Activated CD4-positive, alpha-beta T cell treated with anti-CD3 and anti-CD28 coated beads, Interleukin-2, amount 10 ng/mL, durations not matched to agents 24 days and 14 days (primary cell): ENCODE measurements at regions not wholly inside any gene's neighbourhood (a gene's known extent, or its start where the extent isn't known, plus 50 kb on each side); places are given as distances from the start of the nearest gene placed in this dataset.

Experiments
- DNase-seq: peaks from one replicate; pipeline ENCODE4 v3.0.0; 2022
- H3K27ac Mint-ChIP-seq: one replicate; pipeline ENCODE4 v1.8.0; 2022; ENCODE audit warnings: mild to moderate bottlenecking, mixed read lengths
- H3K27me3 Mint-ChIP-seq: one replicate; pipeline ENCODE4 v1.8.0; 2022; ENCODE audit warnings: mixed read lengths
- H3K36me3 Mint-ChIP-seq: one replicate; pipeline ENCODE4 v1.8.0; 2022; ENCODE audit warnings: low read depth, mild to moderate bottlenecking, mixed read lengths
- H3K4me1 Mint-ChIP-seq: one replicate; pipeline ENCODE4 v1.8.0; 2021; ENCODE audit warnings: mixed read lengths
- H3K4me3 Mint-ChIP-seq: one replicate; pipeline ENCODE4 v1.8.0; 2022; ENCODE audit warnings: mild to moderate bottlenecking, moderate library complexity, mixed read lengths
- H3K9me3 Mint-ChIP-seq: one replicate; pipeline ENCODE4 v1.8.0; 2021; ENCODE audit warnings: mixed read lengths
- intact Hi-C: fragments of 100-400 bp; cut with micrococcal nuclease; formaldehyde crosslinking; loops from one replicate; pipeline ENCODE4 v1.15.1; 2023

DNA sequence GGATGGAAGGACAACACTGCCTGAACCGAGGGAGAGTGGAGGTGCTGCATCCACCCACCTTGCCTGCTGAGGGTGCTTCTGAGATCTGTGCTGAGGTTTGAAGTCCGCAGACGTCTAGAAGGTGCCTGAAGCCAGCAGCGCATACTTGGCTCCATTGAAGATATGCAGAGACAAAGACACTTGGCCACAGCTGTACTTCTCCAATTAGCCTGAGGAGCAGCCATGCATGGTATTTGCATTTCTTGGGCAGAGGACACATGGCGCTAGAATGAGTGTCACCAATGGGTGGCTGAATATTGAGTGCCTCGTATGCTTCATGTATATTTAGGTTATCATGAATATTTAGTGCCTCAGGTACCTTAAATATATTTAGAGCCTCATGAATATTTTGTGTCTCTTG lies 128.7 kb upstream of the ATP6AP2 start:
- Mint-ChIP-seq H3K4me3 (no peak overlapping the region), H3K9me3 (no peaks in the 10 kb centered on the region), H3K36me3 (no peaks in the 10 kb centered on the region), H3K27me3 (no peaks in the 10 kb centered on the region), H3K4me1 (no peaks in the 10 kb centered on the region), H3K27ac (no peak overlapping the region)
- DNase-seq, result no peak
- intact Hi-C loops, result no loop called here

DNA sequence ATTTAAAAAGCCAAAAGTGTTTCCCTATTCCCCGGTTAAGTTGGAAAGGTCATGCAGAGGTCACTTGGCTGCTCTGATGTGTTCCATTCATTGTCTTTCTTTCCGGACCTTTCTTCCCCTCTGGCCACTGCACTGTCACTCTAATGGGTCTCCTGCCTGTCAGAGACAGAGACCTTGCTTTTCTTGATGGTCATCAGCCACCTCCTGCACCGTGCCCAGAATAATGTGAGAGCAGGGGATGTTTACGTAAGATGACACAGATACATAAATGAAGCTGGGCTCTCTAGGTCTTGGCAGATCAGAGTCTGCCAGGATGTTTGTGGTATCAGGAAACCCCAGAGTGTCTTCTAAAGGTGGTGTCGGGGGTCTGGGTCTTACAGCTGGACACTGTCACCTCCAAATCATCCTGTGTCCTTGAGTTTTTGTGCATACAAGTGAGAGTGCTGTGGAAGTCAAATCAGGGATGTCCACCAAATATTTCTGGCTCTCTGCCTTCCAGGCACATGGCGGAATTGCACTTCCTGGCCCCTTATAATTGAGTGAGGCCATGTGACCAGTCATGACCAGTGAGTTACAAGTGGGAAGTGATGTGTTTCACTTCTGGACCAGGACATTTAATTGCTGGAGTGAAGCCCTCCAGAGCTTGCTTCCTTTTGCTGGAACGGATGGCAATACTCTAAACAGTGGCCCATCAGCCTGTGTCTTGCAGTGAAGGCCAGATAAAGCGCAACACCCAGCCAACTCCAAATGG lies 130.6 kb upstream of the ATP6AP2 start:
- Mint-ChIP-seq H3K9me3 (no peaks in the 10 kb centered on the region), H3K4me3 (no peak overlapping the region), H3K27me3 (no peaks in the 10 kb centered on the region), H3K36me3 (no peaks in the 10 kb centered on the region), H3K27ac (no peak overlapping the region), H3K4me1 (no peaks in the 10 kb centered on the region)
- DNase-seq, result no peak
- intact Hi-C loops, result no loop called here

DNA sequence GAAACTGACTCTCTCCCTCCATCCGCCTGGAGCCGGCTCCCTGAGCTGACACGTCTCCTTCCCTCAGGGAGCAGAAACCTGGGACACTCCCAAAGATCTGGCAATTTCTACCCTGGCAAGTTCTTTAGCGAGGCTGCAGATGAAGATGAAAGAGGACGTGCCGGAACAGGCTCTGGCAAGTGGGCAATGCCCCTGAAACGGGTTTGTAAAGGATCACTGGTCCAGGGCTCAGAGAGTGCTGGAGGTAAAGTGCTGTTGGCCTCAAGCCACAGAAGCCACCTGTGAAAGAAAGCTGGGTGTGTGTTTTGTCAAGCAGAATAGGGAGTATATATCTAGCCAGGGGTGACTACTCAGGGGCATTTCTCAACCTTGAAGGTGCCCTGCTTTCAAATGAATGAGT lies 131.4 kb upstream of the ATP6AP2 start:
- H3K27me3 Mint-ChIP-seq, result no peaks in the 10 kb centered on the region
- intact Hi-C loops, result no loop called here
- no peaks in the 10 kb centered on the region for H3K9me3 Mint-ChIP-seq
- no peaks in the 10 kb centered on the region for H3K36me3 Mint-ChIP-seq
- H3K27ac Mint-ChIP-seq, result no peak overlapping the region
- no peaks in the 10 kb centered on the region for H3K4me1 Mint-ChIP-seq
- no peak for DNase-seq
- no peak overlapping the region for H3K4me3 Mint-ChIP-seq

DNA sequence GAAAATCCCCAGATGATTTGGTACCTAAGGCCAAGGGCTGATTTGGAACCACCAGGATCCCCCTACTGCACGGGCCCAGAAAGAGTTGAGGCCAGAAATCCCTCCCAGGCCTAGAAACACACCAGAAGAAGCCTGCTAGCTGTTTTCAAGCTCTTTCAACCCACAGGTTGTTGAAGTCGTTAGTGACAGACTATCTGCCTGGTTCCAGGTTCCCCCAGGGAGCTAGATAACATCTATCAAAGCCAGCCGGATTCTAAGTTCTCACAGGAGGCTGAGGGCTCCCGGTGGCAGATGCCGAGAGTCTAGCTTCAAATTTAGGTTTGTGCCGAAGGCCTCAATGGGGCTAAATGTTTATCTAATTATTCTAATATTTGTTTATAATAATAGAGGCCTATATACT lies 132.0 kb upstream of the ATP6AP2 start:
- Mint-ChIP-seq H3K27ac (no peak overlapping the region), H3K4me1 (no peaks in the 10 kb centered on the region), H3K27me3 (no peaks in the 10 kb centered on the region), H3K36me3 (no peaks in the 10 kb centered on the region), H3K4me3 (no peak overlapping the region), H3K9me3 (no peaks in the 10 kb centered on the region)
- no peak for DNase-seq
- intact Hi-C loops, result no loop called here

DNA sequence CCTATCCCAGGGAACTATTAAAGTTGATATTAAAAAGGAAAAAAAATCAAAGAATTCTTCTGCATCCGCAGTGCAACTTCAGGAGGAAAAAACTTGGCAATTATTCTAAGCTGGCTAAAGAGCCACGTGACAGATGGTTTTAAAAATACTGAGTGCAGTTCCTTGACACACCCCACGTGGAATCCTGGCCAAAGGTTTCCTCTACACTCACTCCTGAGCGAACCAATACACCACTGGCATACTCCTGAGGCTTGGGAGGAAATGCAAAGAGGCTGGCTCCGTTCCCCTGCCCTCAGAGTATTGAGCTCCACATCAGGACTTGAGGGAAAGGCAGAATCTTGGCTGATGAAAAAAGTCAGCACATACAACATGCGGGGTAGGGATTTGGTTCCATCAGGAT lies 133.8 kb upstream of the ATP6AP2 start:
- Mint-ChIP-seq H3K36me3 (no peaks in the 10 kb centered on the region), H3K27ac (no peak overlapping the region), H3K4me3 (no peak overlapping the region), H3K27me3 (no peaks in the 10 kb centered on the region), H3K4me1 (no peaks in the 10 kb centered on the region), H3K9me3 (no peaks in the 10 kb centered on the region)
- intact Hi-C loops, result no loop called here
- no peak for DNase-seq

DNA sequence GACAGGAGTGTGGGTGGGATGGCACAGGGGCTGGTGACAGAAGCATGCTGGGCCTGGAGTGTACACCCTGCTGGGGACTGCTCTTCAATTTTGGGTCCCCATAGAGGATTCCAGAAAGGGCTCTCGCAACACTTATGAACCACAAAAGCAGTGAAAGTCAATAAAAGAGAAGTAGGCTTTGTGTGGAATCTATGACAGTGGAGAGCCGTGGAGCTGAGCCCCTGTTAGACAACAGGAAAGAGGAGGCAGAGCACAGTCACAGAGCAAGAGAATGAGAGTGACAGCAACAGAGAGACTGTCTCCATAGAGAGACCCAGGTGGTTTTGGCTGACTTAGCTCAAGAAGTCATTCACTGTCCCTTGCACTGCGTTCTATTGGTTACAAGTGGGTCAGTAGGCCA lies 135.1 kb upstream of the ATP6AP2 start:
- Mint-ChIP-seq H3K4me1 (no peaks in the 10 kb centered on the region), H3K27ac (no peak overlapping the region), H3K4me3 (no peak overlapping the region), H3K36me3 (no peaks in the 10 kb centered on the region), H3K27me3 (no peaks in the 10 kb centered on the region), H3K9me3 (no peaks in the 10 kb centered on the region)
- no peak for DNase-seq
- intact Hi-C loops, result no loop called here

DNA sequence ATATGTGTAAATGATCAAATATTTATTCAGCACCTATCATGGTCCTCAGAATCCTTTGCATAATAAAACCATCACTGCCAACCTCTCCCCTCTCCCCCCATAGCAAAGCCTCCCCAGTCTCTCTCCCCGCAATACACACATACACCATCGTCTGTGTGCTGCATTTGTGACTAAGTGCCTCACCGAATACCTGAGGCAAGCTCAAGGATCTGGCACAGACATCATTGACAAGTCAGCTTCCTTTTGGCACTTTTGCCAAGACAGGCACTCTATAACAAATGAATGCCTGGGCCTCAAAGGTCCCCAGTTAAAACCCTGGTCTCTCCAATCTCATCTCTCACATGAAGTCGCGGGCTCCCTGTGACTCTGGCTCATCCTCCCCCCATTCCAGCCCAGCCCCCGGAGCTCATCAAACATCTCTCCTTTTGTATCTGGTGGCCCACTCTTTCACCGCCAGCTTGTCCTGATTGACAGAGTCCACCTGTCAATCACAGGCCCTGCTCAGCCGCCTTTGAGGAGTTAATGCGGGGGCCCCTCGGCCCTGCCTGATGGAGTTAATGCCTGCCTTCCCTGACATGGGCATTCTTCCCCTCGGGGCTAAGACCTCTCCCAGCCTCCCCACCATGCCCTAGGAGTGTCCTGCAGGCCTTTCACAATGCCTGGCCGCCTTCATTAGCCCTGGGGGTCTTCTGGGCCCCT lies 135.8 kb upstream of the ATP6AP2 start:
- no peaks in the 10 kb centered on the region for H3K9me3 Mint-ChIP-seq

DNA sequence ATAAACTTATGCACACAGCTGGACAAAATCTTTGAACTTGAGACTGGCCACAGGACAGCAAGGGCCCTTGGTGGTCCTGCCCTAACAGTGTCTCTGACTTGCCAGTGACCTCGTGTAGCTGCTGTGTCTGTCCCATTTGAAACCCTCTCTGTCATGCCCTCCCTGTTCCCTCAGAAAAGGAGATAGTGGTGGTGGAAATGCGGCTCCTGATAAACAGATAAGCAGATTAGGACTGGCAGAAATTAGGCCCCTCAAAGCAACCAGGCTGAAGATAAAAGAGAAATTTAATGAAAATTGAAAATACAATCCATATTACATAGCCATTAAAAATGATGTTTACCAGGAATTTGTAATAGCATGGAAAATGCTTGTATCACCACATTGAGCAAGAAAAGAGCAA lies 136.6 kb upstream of the ATP6AP2 start:
- Mint-ChIP-seq H3K36me3 (no peaks in the 10 kb centered on the region), H3K27me3 (no peaks in the 10 kb centered on the region), H3K4me3 (no peak overlapping the region), H3K9me3 (no peaks in the 10 kb centered on the region), H3K4me1 (peaks cover 3% of the 10 kb centered on the region), H3K27ac (no peak overlapping the region)
- no peak for DNase-seq
- intact Hi-C loops, result no loop called here

More for the DNA sequence above, 135.8 kb upstream of the ATP6AP2 start:
- intact Hi-C loops, result no loop called here
- DNase-seq, result no peak
- no peak overlapping the region for H3K4me3 Mint-ChIP-seq
- H3K27ac Mint-ChIP-seq, result no peak overlapping the region
- H3K36me3 Mint-ChIP-seq, result no peaks in the 10 kb centered on the region
- H3K4me1 Mint-ChIP-seq, result no peaks in the 10 kb centered on the region
- H3K27me3 Mint-ChIP-seq, result no peaks in the 10 kb centered on the region

DNA sequence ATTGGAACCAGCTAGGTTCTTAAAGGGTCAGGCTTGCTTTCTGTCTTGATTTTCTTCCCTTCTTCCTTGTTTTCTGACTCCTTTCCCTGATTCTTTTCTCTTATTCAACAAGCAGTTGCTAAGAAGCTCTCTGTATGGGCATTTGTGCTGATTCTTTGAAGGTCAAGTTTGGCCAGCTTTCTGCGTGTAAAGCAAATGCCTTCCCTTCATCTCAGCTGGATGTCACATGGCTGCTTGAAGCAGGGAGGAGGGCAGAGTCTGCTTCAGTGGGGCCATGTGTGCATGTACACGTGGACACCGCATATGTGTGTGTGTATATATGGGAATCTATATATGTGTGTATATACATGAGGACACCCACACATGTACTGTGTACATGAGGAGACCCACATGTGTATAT lies 139.9 kb upstream of the ATP6AP2 start:
- Mint-ChIP-seq H3K4me3 (no peak overlapping the region), H3K36me3 (no peaks in the 10 kb centered on the region), H3K27me3 (no peaks in the 10 kb centered on the region), H3K4me1 (peaks cover 3% of the 10 kb centered on the region), H3K9me3 (no peaks in the 10 kb centered on the region), H3K27ac (no peak overlapping the region)
- DNase-seq, result no peak
- intact Hi-C loops, result no loop called here

DNA sequence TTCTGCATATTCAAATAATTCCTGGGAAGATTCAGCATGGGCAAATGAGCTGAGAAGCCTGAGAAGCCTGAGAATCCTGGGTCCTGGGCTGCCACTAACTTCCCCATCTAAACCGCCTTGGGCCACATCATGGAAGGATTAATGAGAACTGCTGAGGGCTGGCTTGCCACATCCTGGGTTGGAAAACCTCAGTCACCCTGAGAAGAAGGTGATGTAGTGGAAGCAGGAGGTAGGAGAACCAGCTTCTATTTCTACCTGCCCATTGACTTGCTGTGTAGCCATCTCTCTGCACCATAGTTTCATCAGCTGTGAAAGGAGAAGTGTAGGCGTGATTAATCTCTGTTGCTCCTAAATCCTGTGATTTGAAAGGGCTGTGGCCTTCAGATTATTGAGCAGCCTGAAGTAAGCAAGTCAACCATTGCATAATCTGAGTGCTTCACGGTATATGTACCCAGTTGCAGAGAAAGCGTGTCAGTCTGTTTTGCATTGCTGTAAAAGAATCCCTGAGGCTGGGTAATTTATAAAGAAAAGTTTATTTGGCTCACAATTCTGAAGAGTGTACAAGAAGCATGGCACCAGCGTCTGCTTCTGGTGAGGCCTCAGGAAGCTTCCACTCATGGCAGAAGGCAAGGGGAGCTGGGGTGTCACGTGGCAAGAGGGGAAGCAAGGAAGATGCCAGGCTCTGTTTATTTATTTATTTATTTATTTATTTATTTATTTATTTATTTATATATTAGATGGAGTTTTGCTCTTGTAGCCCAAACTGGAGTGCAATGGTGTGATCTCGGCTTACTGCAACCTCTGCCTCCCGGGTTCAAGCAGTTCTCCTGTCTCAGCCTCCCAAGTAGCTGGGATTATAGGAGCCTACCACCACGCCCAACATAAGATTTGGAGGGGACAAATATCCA lies 140.9 kb upstream of the ATP6AP2 start:
- no peaks in the 10 kb centered on the region for H3K27me3 Mint-ChIP-seq
- peaks cover 3% of the 10 kb centered on the region for H3K4me1 Mint-ChIP-seq
- DNase-seq, result no peak
- intact Hi-C loops, result no loop called here
- no peak overlapping the region for H3K4me3 Mint-ChIP-seq
- H3K36me3 Mint-ChIP-seq, result no peaks in the 10 kb centered on the region
- H3K27ac Mint-ChIP-seq, result no peak overlapping the region
- no peaks in the 10 kb centered on the region for H3K9me3 Mint-ChIP-seq

DNA sequence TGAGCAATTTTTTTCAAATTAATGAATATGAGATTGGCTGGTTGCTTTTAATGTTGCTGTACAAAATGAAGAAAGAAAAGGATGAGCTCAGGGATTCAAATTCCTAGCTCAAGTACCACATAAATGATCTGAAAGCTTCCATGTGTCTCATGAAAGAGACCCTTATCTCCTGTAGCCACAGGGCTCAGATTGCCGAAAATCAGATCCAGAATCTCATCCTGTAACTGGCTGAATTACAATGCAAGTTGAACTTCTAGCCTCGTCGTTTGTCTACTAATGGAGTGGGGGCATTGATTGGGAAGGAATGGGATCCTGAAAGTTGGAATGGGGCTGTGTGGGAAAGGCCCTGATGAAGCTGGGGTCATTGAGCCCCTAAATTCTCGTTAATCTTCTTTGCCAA lies 143.4 kb upstream of the ATP6AP2 start:
- H3K4me1 Mint-ChIP-seq, result peaks cover 3% of the 10 kb centered on the region
- no peak overlapping the region for H3K27ac Mint-ChIP-seq
- H3K36me3 Mint-ChIP-seq, result no peaks in the 10 kb centered on the region
- H3K9me3 Mint-ChIP-seq, result no peaks in the 10 kb centered on the region
- intact Hi-C loops, result no loop called here
- no peaks in the 10 kb centered on the region for H3K27me3 Mint-ChIP-seq
- no peak for DNase-seq
- H3K4me3 Mint-ChIP-seq, result no peak overlapping the region

DNA sequence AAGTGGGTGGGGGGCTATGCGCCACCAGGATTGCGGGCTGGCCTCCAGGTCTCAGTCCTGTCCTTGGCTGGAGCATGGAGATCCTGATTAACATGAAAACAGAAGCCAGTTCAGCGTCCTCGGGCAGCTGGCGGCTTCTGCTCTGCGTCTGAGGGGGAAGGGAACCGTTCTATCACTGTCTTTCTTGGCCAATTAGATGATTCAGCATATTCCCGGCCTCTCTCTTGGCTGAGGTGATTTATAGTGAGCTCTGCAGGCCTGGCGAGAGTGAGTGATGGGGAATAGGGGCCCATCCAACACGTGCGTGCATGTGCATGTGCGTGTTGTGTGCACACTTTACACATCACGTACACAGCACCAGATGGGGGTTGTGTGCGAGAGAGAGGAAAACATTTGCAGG lies 145.8 kb upstream of the ATP6AP2 start:
- DNase-seq, result no peak

DNA sequence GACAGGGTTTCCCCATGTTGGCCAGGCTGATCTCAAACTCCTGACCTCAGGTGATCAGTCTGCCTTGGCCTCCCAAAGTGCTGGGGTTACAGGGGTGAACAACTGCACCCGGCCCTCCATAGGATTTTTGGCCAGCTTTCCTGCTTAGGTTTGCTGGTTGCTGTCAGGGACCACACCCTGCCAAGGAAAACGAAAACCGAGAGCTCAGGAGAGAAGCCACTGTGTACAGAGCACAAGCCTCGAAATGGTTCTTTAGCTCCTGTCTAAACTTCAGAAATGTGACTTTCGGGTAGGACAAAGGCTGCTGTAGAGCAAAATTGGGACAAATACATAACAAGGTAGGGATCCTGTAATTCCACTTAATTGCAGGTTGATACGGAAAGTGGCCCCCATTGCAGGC lies 146.3 kb upstream of the ATP6AP2 start:
- Mint-ChIP-seq H3K9me3 (no peaks in the 10 kb centered on the region), H3K36me3 (no peaks in the 10 kb centered on the region), H3K27me3 (no peaks in the 10 kb centered on the region), H3K4me1 (peaks cover 3% of the 10 kb centered on the region), H3K4me3 (no peak overlapping the region), H3K27ac (no peak overlapping the region)
- DNase-seq, result no peak
- intact Hi-C loops, result no loop called here

More for the DNA sequence above, 145.8 kb upstream of the ATP6AP2 start:
- H3K9me3 Mint-ChIP-seq, result no peaks in the 10 kb centered on the region
- H3K4me1 Mint-ChIP-seq, result peaks cover 3% of the 10 kb centered on the region
- intact Hi-C loops, result no loop called here
- no peaks in the 10 kb centered on the region for H3K27me3 Mint-ChIP-seq
- no peak overlapping the region for H3K4me3 Mint-ChIP-seq
- H3K36me3 Mint-ChIP-seq, result no peaks in the 10 kb centered on the region
- H3K27ac Mint-ChIP-seq, result no peak overlapping the region

DNA sequence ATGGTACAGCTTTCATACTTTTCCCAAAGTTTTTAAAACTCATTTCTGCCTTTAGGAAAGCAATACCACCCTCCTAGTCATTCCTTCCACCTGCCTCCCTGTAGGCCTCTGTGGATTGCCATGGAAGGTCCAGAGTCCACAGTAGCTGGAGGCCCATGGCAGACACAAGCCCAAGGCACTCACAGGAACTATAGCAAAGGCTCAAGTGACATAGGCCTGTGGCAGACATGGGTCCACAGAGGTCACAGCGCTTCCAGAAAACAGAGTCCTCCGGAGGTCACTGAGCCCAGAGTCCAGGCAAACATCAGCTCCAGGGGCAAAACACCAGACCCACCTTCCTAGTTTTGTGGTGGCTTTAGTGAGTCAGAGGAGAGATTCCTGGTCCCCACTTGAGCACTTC lies 147.6 kb upstream of the ATP6AP2 start:
- Mint-ChIP-seq H3K9me3 (no peaks in the 10 kb centered on the region), H3K27ac (no peak overlapping the region), H3K27me3 (no peaks in the 10 kb centered on the region), H3K4me3 (no peak overlapping the region), H3K4me1 (no peaks in the 10 kb centered on the region), H3K36me3 (no peaks in the 10 kb centered on the region)
- DNase-seq, result no peak
- intact Hi-C loops, result no loop called here
